SK-N-SH (cell line): ENCODE measurements at regions not wholly inside any gene's neighbourhood (a gene's known extent, or its start where the extent isn't known, plus 50 kb on each side); places are given as distances from the start of the nearest gene placed in this dataset.

Experiments used
- CTCF ChIA-PET: fragments of 300-600, 350-600 bp; formaldehyde crosslinking; extraction: SDS; loops from one replicate; lab custom pipeline; 2021; lab: Yijun Ruan, JAX
- POLR2A ChIA-PET: fragments of 350-600 bp; sonication (Branson Sonifier 250); formaldehyde crosslinking; extraction: SDS; loops from one replicate; lab custom pipeline; 2020; ENCODE audit warnings: antibody characterized with exemption, inconsistent platforms; lab: Yijun Ruan, JAX
- DNase-seq: peaks from one replicate; pipeline ENCODE4 v3.0.0; 2012
- H2AFZ ChIP-seq: fragments of 200-600 bp; sonication (generic); 2 replicates; pipeline ENCODE4 v1.8.1; 2016; ENCODE audit warnings: antibody characterized with exemption, mild to moderate bottlenecking, low read depth
- H3F3A ChIP-seq: fragments of 200-600 bp; sonication (generic); replicated peaks from 2 replicates; pipeline ENCODE3; 2016; ENCODE audit warnings: antibody characterized with exemption, mild to moderate bottlenecking; ENCODE audit not compliant: insufficient read depth
- H3K27ac ChIP-seq, 2 experiments: fragments of 200-500 bp in 1 of 2; fragments of 200-600 bp in 1 of 2; sonication (Bioruptor generic) in 1 of 2; sonication (generic), shearing (Covaris generic) in 1 of 2; 2 replicates each; pipeline versions ENCODE4 v1.5.1 to v1.6.1; 2014 to 2016; ENCODE audit warnings: low read depth in 2 of 2, inconsistent platforms in 1 of 2, low read length in 1 of 2, mild to moderate bottlenecking in 1 of 2, mixed read lengths in 1 of 2
- H3K27me3 ChIP-seq: fragments of 200-600 bp; sonication (generic), shearing (Covaris generic); 2 replicates; pipeline ENCODE4 v1.6.1; 2016; ENCODE audit warnings: mixed run types; ENCODE audit not compliant: insufficient read depth
- H3K36me3 ChIP-seq, 2 experiments: fragments of 200-500 bp in 1 of 2; fragments of 200-600 bp in 1 of 2; sonication (Bioruptor generic) in 1 of 2; sonication (generic) in 1 of 2; replicated peaks in 1 of 2; 2 replicates each; pipeline versions ENCODE3 to v1.5.1; 2014 to 2016; ENCODE audit warnings: low read length in 1 of 2, mild to moderate bottlenecking in 1 of 2; ENCODE audit not compliant: insufficient read depth in 2 of 2, control insufficient read depth in 1 of 2
- H3K4me1 ChIP-seq, 2 experiments: fragments of 200-500 bp in 1 of 2; fragments of 200-600 bp in 1 of 2; sonication (Bioruptor generic) in 1 of 2; sonication (generic), shearing (Covaris generic) in 1 of 2; 2 replicates each; pipeline versions ENCODE4 v1.5.1 to v1.6.1; 2014 to 2016; ENCODE audit warnings: low read depth in 1 of 2, low read length in 1 of 2, mixed run types in 1 of 2; ENCODE audit not compliant: insufficient read depth in 2 of 2, control insufficient read depth in 1 of 2
- H3K4me2 ChIP-seq: fragments of 200-600 bp; sonication (generic), shearing (Covaris generic); 2 replicates; pipeline ENCODE4 v1.6.1; 2017; ENCODE audit warnings: mixed run types
- H3K4me3 ChIP-seq, 2 experiments: fragments of 200-500 bp in 1 of 2; fragments of 200-600 bp in 1 of 2; sonication (Bioruptor generic) in 1 of 2; sonication (generic), shearing (Covaris generic) in 1 of 2; 2 replicates each; pipeline versions ENCODE4 v1.5.1 to v1.8.1; 2014 to 2016; ENCODE audit warnings: low read depth in 2 of 2, inconsistent platforms in 1 of 2, low read length in 1 of 2, mild to moderate bottlenecking in 1 of 2, mixed read lengths in 1 of 2, moderate library complexity in 1 of 2
- H3K79me2 ChIP-seq: fragments of 200-600 bp; sonication (generic); 2 replicates; pipeline ENCODE4 v1.8.1; 2017; ENCODE audit warnings: mild to moderate bottlenecking; ENCODE audit not compliant: insufficient read depth
- H3K9ac ChIP-seq: fragments of 200-600 bp; sonication (generic); 2 replicates; pipeline ENCODE4 v1.6.1; 2017; ENCODE audit warnings: mixed run types
- H3K9me2 ChIP-seq: fragments of 200-600 bp; sonication (generic); 2 replicates; pipeline ENCODE4 v1.6.1; 2017; ENCODE audit warnings: mixed run types
- H3K9me3 ChIP-seq: fragments of 200-600 bp; sonication (generic); 2 replicates; pipeline ENCODE4 v1.6.1; 2017; ENCODE audit warnings: mixed run types, mild to moderate bottlenecking, moderate library complexity
- H4K20me1 ChIP-seq: fragments of 200-600 bp; sonication (generic); 2 replicates; pipeline ENCODE4 v1.6.1; 2017; ENCODE audit warnings: mild to moderate bottlenecking, mixed run types; ENCODE audit not compliant: insufficient read depth
- ELF1 ChIP-seq: IDR thresholded peaks from 2 replicates; pipeline ENCODE4 v1.4.0; 2012
- EP300 ChIP-seq, 2 experiments: IDR thresholded peaks; 2 replicates each; pipeline versions ENCODE4 v1.4.0 to v1.6.1; 2012; ENCODE audit warnings: borderline replicate concordance in 1 of 2, low read depth in 1 of 2, low read length in 1 of 2
- FOSL2 ChIP-seq: IDR thresholded peaks from 2 replicates; pipeline ENCODE4 v1.4.0; 2012; ENCODE audit warnings: low read depth, mild to moderate bottlenecking, moderate library complexity, borderline replicate concordance
- FOXM1 ChIP-seq: IDR thresholded peaks from 2 replicates; pipeline ENCODE4 v1.4.0; 2012; ENCODE audit warnings: low read depth, mild to moderate bottlenecking
- GABPA ChIP-seq: IDR thresholded peaks from 2 replicates; pipeline ENCODE4 v1.4.0; 2012; ENCODE audit warnings: low read depth, mild to moderate bottlenecking
- GATA2 ChIP-seq: sonication (generic); formaldehyde crosslinking; IDR thresholded peaks from 2 replicates; pipeline ENCODE4 v1.5.0; 2020; ENCODE audit warnings: mild to moderate bottlenecking, missing genetic modification reagents
- IRF3 ChIP-seq: fragments of 150-350 bp; IDR thresholded peaks from 2 replicates; pipeline ENCODE4 v1.6.1; 2016; ENCODE audit warnings: mild to moderate bottlenecking, low read depth, low read length
- JUND ChIP-seq: IDR thresholded peaks from 2 replicates; pipeline ENCODE4 v1.4.0; 2012
- NFIC ChIP-seq: IDR thresholded peaks from 2 replicates; pipeline ENCODE4 v1.4.0; 2012; ENCODE audit warnings: borderline replicate concordance
- NRF1 ChIP-seq: IDR thresholded peaks from 2 replicates; pipeline ENCODE4 v1.6.1; 2012; ENCODE audit warnings: low read depth, mild to moderate bottlenecking, low read length
- PBX3 ChIP-seq: IDR thresholded peaks from 2 replicates; pipeline ENCODE4; 2012
- RAD21 ChIP-seq: IDR thresholded peaks from 2 replicates; pipeline ENCODE4 v1.6.1; 2012; ENCODE audit warnings: mild to moderate bottlenecking, low read length
- RFX5 ChIP-seq: IDR thresholded peaks from 2 replicates; pipeline ENCODE4 v1.6.1; 2012; ENCODE audit warnings: mild to moderate bottlenecking, improper control_type of control experiment, low read length
- RXRA ChIP-seq: IDR thresholded peaks from 2 replicates; pipeline ENCODE4 v1.4.0; 2012; ENCODE audit warnings: low read depth, mild to moderate bottlenecking, borderline replicate concordance
- SIN3A ChIP-seq: IDR thresholded peaks from 2 replicates; pipeline ENCODE4 v1.6.1; 2012; ENCODE audit warnings: low read depth, mild to moderate bottlenecking, low read length, moderate library complexity, borderline replicate concordance
- SMC3 ChIP-seq: IDR thresholded peaks from 2 replicates; pipeline ENCODE4 v1.6.1; 2012; ENCODE audit warnings: low read depth, low read length, improper control_type of control experiment
- TCF12 ChIP-seq: IDR thresholded peaks from 2 replicates; pipeline ENCODE4 v1.4.0; 2012
- TEAD4 ChIP-seq: IDR thresholded peaks from 2 replicates; pipeline ENCODE4 v1.4.0; 2012; ENCODE audit warnings: mild to moderate bottlenecking, borderline replicate concordance; ENCODE audit not compliant: insufficient read depth
- USF1 ChIP-seq: IDR thresholded peaks from 2 replicates; pipeline ENCODE4 v1.4.0; 2012; ENCODE audit warnings: low read depth, borderline replicate concordance
- USF2 ChIP-seq: fragments of 150-350 bp; IDR thresholded peaks from 2 replicates; pipeline ENCODE4 v1.6.1; 2017; ENCODE audit warnings: antibody characterized with exemption, low read length, low read depth, borderline replicate concordance
- ZBTB33 ChIP-seq: IDR thresholded peaks from 2 replicates; pipeline ENCODE4 v1.4.0; 2012; ENCODE audit warnings: low read depth, borderline replicate concordance
- WGBS: methylation state at CpG from one replicate; pipeline ENCODE4 v1.1.6; 2017; ENCODE audit warnings: low lambda C conversion rate; 5-methylcytosine and 5-hydroxymethylcytosine counted together

GRCh38 chrX:86930419-86930818 lies 587.2 kb upstream of the KLHL4 start:
- no peak overlapping the region for H2AFZ ChIP-seq
- no peaks in the 10 kb centered on the region for H3K79me2 ChIP-seq
- no peak for DNase-seq
- H3K9me2 ChIP-seq = no peaks in the 10 kb centered on the region
- POLR2A ChIA-PET = no interaction called here
- no peaks in the 10 kb centered on the region for H4K20me1 ChIP-seq
- 4% methylated on average over 1 of the region's 1 CpG for WGBS
- no peaks in the 10 kb centered on the region for H3K36me3 ChIP-seq
- TF ChIP-seq ZBTB33 (no peak), FOXM1 (no peak), USF1 (no peak)
- TF ChIP-seq, all 33 proteins: peak for 0
- Histone ChIP-seq H3K27ac (no peak overlapping the region), H3K4me2 (no peak overlapping the region), H3F3A (no peaks in the 10 kb centered on the region), H3K9ac (no peak overlapping the region), H3K9me3 (no peaks in the 10 kb centered on the region), H3K27me3 (no peaks in the 10 kb centered on the region), H3K4me3 (no peak overlapping the region), H3K4me1 (no peaks in the 10 kb centered on the region)
- CTCF ChIA-PET = no interaction called here

- H3K79me2 ChIP-seq = no peaks in the 10 kb centered on the region
- no peak overlapping the region for H3K4me3 ChIP-seq
- H3K27ac ChIP-seq = no peak overlapping the region
- no peak for DNase-seq
- no peaks in the 10 kb centered on the region for H3K9me3 ChIP-seq
- H3K9ac ChIP-seq = no peak overlapping the region
- H3K36me3 ChIP-seq = no peaks in the 10 kb centered on the region
- H3K4me1 ChIP-seq = no peaks in the 10 kb centered on the region
- no peak overlapping the region for H2AFZ ChIP-seq
- H3K4me2 ChIP-seq = no peak overlapping the region
- ChIA-PET POLR2A (no interaction called here), CTCF (no interaction called here)
- H3F3A ChIP-seq = no peaks in the 10 kb centered on the region
- H4K20me1 ChIP-seq = no peaks in the 10 kb centered on the region
- WGBS = 0% methylated on average over 2 of the region's 5 CpGs
- TF ChIP-seq TCF12 (no peak), GATA2 (CRISPR knock-in tag) (no peak), FOSL2 (no peak), NRF1 (no peak), RAD21 (no peak), PBX3 (no peak), RXRA (no peak), GABPA (no peak), NFIC (no peak), EP300 (IDR thresholded peaks at IDR 0.05; ENCODE audit: borderline replicate concordance in 1 of 2, low read depth in 1 of 2, low read length in 1 of 2) (no peak), IRF3 (no peak), USF2 (no peak), TEAD4 (no peak), RFX5 (no peak), JUND (no peak), SIN3A (no peak), ELF1 (no peak), SMC3 (no peak)
- H3K27me3 ChIP-seq = no peaks in the 10 kb centered on the region
- no peaks in the 10 kb centered on the region for H3K9me2 ChIP-seq
Observed at GRCh38 chrX:86935988-86936387, 581.6 kb upstream of the KLHL4 start.
